ENCODE measurements at regions not wholly inside any gene's neighbourhood (a gene's known extent, or its start where the extent isn't known, plus 50 kb on each side); places are given as distances from the start of the nearest gene placed in this dataset.

GRCh38 chr22:44373234-44373633 is 60.5 kb upstream of the SHISAL1 start:
- CTCF ChIA-PET: interaction anchor here (0.6 kb wide), 1 partner anchor 94 kb away, joined by 3 read pairs; no protein-coding TSS in a partner anchor
- peaks cover 15% of the 10 kb centered on the region for H3K9me3 Mint-ChIP-seq
- intact Hi-C loops (cut with micrococcal nuclease): no loop called here

GRCh38 chr22:44372611-44373010 is 59.9 kb upstream of the SHISAL1 start:
- no peak for DNase-seq
- Mint-ChIP-seq H3K27me3 (ENCODE audit: low read depth) (peaks cover 6% of the 10 kb centered on the region), H3K4me3 (no peak overlapping the region), H3K9me3 (peaks cover 12% of the 10 kb centered on the region), H3K4me1 (ENCODE audit: low read depth) (no peaks in the 10 kb centered on the region), H3K27ac (no peak overlapping the region), H3K36me3 (ENCODE audit: low read depth) (no peaks in the 10 kb centered on the region)
- intact Hi-C loops (cut with micrococcal nuclease): no loop called here
- CTCF ChIA-PET: interaction anchor here (0.6 kb wide), 1 partner anchor 524 kb away, joined by 3 read pairs; no protein-coding TSS in a partner anchor

More at GRCh38 chr22:44373234-44373633, 60.5 kb upstream of the SHISAL1 start:
- no peaks in the 10 kb centered on the region for H3K36me3 Mint-ChIP-seq (ENCODE audit: low read depth)
- H3K4me3 Mint-ChIP-seq: no peak overlapping the region
- H3K4me1 Mint-ChIP-seq (ENCODE audit: low read depth): no peaks in the 10 kb centered on the region
- H3K27ac Mint-ChIP-seq: no peak overlapping the region
- DNase-seq: no peak
- peaks cover 6% of the 10 kb centered on the region for H3K27me3 Mint-ChIP-seq (ENCODE audit: low read depth)

GRCh38 chr22:44371741-44372525 is 59.2 kb upstream of the SHISAL1 start:
- no peak overlapping the region for H3K27ac Mint-ChIP-seq
- H3K27me3 Mint-ChIP-seq (ENCODE audit: low read depth): peaks cover 6% of the 10 kb centered on the region
- intact Hi-C loops (cut with micrococcal nuclease): no loop called here
- no peak for DNase-seq
- H3K4me1 Mint-ChIP-seq (ENCODE audit: low read depth): no peaks in the 10 kb centered on the region
- CTCF ChIA-PET: no interaction called here
- no peak overlapping the region for H3K4me3 Mint-ChIP-seq
- no peaks in the 10 kb centered on the region for H3K36me3 Mint-ChIP-seq (ENCODE audit: low read depth)
- peaks cover 12% of the 10 kb centered on the region for H3K9me3 Mint-ChIP-seq

- Mint-ChIP-seq H3K4me1 (ENCODE audit: low read depth) (no peaks in the 10 kb centered on the region), H3K9me3 (peaks cover 7% of the 10 kb centered on the region), H3K27ac (no peak overlapping the region), H3K36me3 (ENCODE audit: low read depth) (no peaks in the 10 kb centered on the region), H3K4me3 (no peak overlapping the region), H3K27me3 (ENCODE audit: low read depth) (peaks cover 6% of the 10 kb centered on the region)
- CTCF ChIA-PET: no interaction called here
- intact Hi-C loops (cut with micrococcal nuclease): no loop called here
- no peak for DNase-seq
These were observed 57.4 kb upstream of the SHISAL1 start for GRCh38 chr22:44369916-44370801.

GRCh38 chr22:44369293-44369661 is 56.5 kb upstream of the SHISAL1 start:
- no peaks in the 10 kb centered on the region for H3K4me1 Mint-ChIP-seq (ENCODE audit: low read depth)
- peaks cover 4% of the 10 kb centered on the region for H3K27me3 Mint-ChIP-seq (ENCODE audit: low read depth)
- H3K27ac Mint-ChIP-seq: no peak overlapping the region
- H3K9me3 Mint-ChIP-seq: peaks cover 2% of the 10 kb centered on the region
- H3K4me3 Mint-ChIP-seq: no peak overlapping the region
- no peak for DNase-seq
- CTCF ChIA-PET: no interaction called here
- intact Hi-C loops (cut with micrococcal nuclease): no loop called here
- H3K36me3 Mint-ChIP-seq (ENCODE audit: low read depth): no peaks in the 10 kb centered on the region

- DNase-seq: no peak
- H3K9me3 Mint-ChIP-seq: peaks cover 2% of the 10 kb centered on the region
- intact Hi-C loops (cut with micrococcal nuclease): no loop called here
- no peaks in the 10 kb centered on the region for H3K4me1 Mint-ChIP-seq (ENCODE audit: low read depth)
- no peaks in the 10 kb centered on the region for H3K27me3 Mint-ChIP-seq (ENCODE audit: low read depth)
- no peak overlapping the region for H3K27ac Mint-ChIP-seq
- H3K4me3 Mint-ChIP-seq: no peak overlapping the region
- no peaks in the 10 kb centered on the region for H3K36me3 Mint-ChIP-seq (ENCODE audit: low read depth)
- CTCF ChIA-PET: no interaction called here
These were observed 56.0 kb upstream of the SHISAL1 start for GRCh38 chr22:44368611-44369292.

- H3K27ac Mint-ChIP-seq: no peak overlapping the region
These were observed 53.9 kb upstream of the SHISAL1 start for GRCh38 chr22:44366372-44367300.

GRCh38 chr22:44365832-44366231 is 53.1 kb upstream of the SHISAL1 start:
- DNase-seq: no peak
- intact Hi-C loops (cut with micrococcal nuclease): no loop called here
- H3K9me3 Mint-ChIP-seq: no peaks in the 10 kb centered on the region
- no peak overlapping the region for H3K4me3 Mint-ChIP-seq
- H3K27ac Mint-ChIP-seq: no peak overlapping the region
- no peaks in the 10 kb centered on the region for H3K36me3 Mint-ChIP-seq (ENCODE audit: low read depth)
- CTCF ChIA-PET: no interaction called here
- no peaks in the 10 kb centered on the region for H3K4me1 Mint-ChIP-seq (ENCODE audit: low read depth)
- H3K27me3 Mint-ChIP-seq (ENCODE audit: low read depth): no peaks in the 10 kb centered on the region

More at GRCh38 chr22:44366372-44367300, 53.9 kb upstream of the SHISAL1 start:
- no peak overlapping the region for H3K4me3 Mint-ChIP-seq
- H3K9me3 Mint-ChIP-seq: peaks cover 2% of the 10 kb centered on the region
- DNase-seq: no peak
- no peaks in the 10 kb centered on the region for H3K27me3 Mint-ChIP-seq (ENCODE audit: low read depth)
- H3K4me1 Mint-ChIP-seq (ENCODE audit: low read depth): no peaks in the 10 kb centered on the region
- CTCF ChIA-PET: no interaction called here
- no peaks in the 10 kb centered on the region for H3K36me3 Mint-ChIP-seq (ENCODE audit: low read depth)
- intact Hi-C loops (cut with micrococcal nuclease): no loop called here

GRCh38 chr22:44365191-44365590 is 52.4 kb upstream of the SHISAL1 start:
- H3K27ac Mint-ChIP-seq: no peak overlapping the region
- H3K4me3 Mint-ChIP-seq: no peak overlapping the region
- H3K9me3 Mint-ChIP-seq: no peaks in the 10 kb centered on the region
- no peaks in the 10 kb centered on the region for H3K27me3 Mint-ChIP-seq (ENCODE audit: low read depth)
- CTCF ChIA-PET: interaction anchor here (0.7 kb wide), 1 partner anchor 9 kb away, joined by 3 read pairs; no protein-coding TSS in a partner anchor
- no peaks in the 10 kb centered on the region for H3K36me3 Mint-ChIP-seq (ENCODE audit: low read depth)
- DNase-seq: no peak
- intact Hi-C loops (cut with micrococcal nuclease): no loop called here
- no peaks in the 10 kb centered on the region for H3K4me1 Mint-ChIP-seq (ENCODE audit: low read depth)

GRCh38 chr22:44364751-44365130 is 52.0 kb upstream of the SHISAL1 start:
- intact Hi-C loops (cut with micrococcal nuclease): no loop called here
- H3K9me3 Mint-ChIP-seq: no peaks in the 10 kb centered on the region
- no peak overlapping the region for H3K27ac Mint-ChIP-seq
- DNase-seq: no peak
- H3K4me1 Mint-ChIP-seq (ENCODE audit: low read depth): no peaks in the 10 kb centered on the region
- no peaks in the 10 kb centered on the region for H3K36me3 Mint-ChIP-seq (ENCODE audit: low read depth)
- H3K4me3 Mint-ChIP-seq: no peak overlapping the region
- H3K27me3 Mint-ChIP-seq (ENCODE audit: low read depth): no peaks in the 10 kb centered on the region
- CTCF ChIA-PET: interaction anchor here (0.7 kb wide), 1 partner anchor 10 kb away, joined by 3 read pairs; no protein-coding TSS in a partner anchor

GRCh38 chr22:44363980-44364750 is 51.4 kb upstream of the SHISAL1 start:
- no peak for DNase-seq
- CTCF ChIA-PET: no interaction called here
- H3K36me3 Mint-ChIP-seq (ENCODE audit: low read depth): no peaks in the 10 kb centered on the region
- no peak overlapping the region for H3K4me3 Mint-ChIP-seq
- intact Hi-C loops (cut with micrococcal nuclease): no loop called here
- no peak overlapping the region for H3K27ac Mint-ChIP-seq
- no peaks in the 10 kb centered on the region for H3K4me1 Mint-ChIP-seq (ENCODE audit: low read depth)
- H3K27me3 Mint-ChIP-seq (ENCODE audit: low read depth): no peaks in the 10 kb centered on the region
- no peaks in the 10 kb centered on the region for H3K9me3 Mint-ChIP-seq

Measured in activated naive CD4-positive, alpha-beta T cell treated with anti-CD3 and anti-CD28 coated beads for 36 hours (primary cell).